Stimulated activated CD4-positive, alpha-beta T cell treated with anti-CD3 and anti-CD28 coated beads, TNF-alpha, amount 100 ng/mL, for 24 hours (primary cell): ENCODE measurements at regions not wholly inside any gene's neighbourhood (a gene's known extent, or its start where the extent isn't known, plus 50 kb on each side); places are given as distances from the start of the nearest gene placed in this dataset.

Source experiments
- DNase-seq, 3 experiments: peaks; one replicate each; pipeline ENCODE4 v3.0.0-alpha.2; 2020; ENCODE audit warnings: low read depth in 3 of 3

DNA sequence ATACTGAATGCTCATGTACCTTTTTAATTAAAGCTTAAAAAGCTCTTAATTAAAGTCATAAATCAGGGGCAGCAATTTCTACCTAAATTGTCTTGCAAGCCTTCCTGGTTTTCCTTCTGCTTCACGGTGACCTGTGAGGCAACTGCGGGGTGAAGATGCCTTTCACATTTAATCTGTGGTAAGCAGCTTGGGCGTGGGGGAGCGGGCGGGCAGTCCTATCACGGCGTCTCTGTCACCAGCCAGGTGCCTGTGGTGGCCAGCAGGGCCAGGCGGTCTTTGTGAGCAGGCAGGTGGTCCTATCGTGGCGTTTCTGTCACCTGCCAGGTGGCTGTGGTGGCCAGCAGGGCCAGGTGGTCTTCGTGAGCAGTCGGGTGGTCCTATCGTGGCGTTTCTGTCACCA, 269.2 kb upstream of the PPP2R2D start:
- no peak for DNase-seq

GRCh38 chr10:131635564-131636015, 265.2 kb upstream of the PPP2R2D start:
- no peak for DNase-seq

- no peak for DNase-seq
Observed at GRCh38 chr10:131636116-131636515, 264.7 kb upstream of the PPP2R2D start.

GRCh38 chr10:131636841-131637724, 263.7 kb upstream of the PPP2R2D start:
- DNase-seq: no peak

DNA sequence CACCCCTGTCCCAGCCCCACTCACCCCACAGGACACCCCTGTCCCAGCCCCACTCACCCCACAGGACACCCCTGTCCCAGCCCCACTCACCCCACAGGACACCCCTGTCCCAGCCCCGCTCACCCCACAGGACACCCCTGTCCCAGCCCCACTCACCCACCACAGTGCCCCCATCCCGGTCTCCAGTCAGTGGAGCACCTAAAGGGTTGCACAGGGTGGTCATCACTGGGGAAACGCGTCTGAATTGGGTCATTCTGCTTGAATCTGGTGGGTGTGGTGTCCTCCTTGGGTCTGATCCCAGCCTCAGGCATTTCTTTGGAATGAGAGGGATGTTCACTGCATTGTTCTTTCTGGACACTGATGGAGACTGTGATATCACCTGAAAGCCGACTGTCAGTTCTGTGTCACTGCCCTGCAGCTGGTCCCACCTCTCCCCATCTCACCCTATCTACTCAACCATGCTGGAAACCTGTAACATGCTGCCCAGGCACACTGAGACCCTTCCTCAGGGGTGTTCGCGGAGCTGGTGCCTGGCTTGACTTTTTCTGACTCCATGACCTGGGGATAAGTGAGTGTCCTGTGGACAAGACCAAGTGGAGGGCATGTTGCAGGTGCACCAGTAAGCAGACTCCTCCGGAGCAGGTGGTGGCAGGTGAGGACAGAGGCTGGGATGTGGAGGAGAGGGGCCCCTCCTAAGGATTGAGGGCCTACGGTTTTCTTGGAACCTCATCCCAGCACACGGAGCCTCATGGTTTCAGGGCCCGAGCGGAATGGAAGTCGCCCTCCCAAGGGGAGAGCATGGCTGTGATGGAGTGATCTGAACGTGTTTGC, 262.5 kb upstream of the PPP2R2D start:
- DNase-seq: no peak

- DNase-seq: no peak
Observed at GRCh38 chr10:131638880-131639278, 261.9 kb upstream of the PPP2R2D start.

DNA sequence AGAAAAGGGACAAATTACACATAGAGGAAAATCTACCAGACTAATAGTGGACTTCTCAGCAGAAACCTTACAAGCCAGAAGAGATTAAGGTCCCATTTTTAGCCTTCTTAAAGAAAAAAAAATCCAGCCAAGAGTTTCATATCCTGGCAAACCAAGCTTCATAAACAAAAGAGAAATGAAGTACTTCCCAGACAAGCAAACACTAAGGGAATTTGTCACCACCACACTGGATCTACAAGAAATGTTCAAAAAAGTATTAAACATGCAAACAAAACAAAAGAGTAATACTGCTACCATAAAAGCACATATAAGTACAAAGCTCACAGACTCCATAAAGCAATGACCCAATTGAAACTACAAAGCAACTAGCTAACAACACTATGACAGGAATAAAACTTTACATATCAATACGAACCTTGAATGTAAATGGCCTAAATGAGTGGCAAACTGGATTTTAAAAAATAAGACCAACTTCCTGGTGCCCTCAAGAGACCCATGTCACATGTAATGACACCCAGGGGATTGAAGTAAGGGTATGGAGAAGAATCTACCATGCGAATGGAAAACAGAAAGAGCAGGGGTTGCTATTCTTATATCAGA, 260.7 kb upstream of the PPP2R2D start:
- DNase-seq: no peak

DNA sequence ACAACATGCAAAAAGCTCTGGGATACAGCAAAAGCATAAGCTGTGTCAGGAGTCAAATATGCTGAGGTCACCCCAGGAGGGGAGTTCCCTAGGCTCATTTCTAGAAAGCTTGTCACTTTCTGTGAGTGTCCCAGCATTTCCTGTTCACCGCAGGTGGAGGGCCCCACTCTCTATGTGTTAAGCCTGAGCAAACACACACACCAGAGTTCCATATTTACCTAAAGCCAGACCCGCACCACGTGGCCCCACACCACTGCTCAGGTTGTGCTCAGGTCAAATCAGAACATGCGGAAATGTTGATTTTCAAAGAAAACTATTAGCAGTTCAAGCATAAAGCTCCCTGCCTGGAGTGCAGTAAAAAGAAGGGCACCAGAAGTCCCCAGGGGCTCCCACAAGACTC, 259.6 kb upstream of the PPP2R2D start:
- DNase-seq: peak in 1 of 3 experiments; percentile 11

DNA sequence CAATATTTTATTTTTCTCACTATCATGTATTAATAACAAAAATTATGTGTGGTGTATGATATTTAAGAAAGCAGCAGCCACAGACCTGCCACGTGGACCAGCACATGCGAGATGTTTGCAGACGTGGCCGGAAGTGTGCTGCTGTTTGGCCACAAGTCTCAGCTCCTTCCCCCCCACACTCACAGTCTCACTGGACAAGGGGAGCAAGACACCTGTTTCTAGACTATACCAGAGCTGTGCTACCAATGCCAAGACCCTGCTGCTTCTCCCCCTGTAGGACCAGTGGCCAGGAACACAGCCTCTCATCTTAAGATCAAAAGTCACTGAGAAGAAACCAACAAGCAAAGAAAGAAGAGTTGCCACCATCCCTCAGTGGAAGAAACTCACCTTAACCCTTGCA, 258.9 kb upstream of the PPP2R2D start:
- DNase-seq: no peak

DNA sequence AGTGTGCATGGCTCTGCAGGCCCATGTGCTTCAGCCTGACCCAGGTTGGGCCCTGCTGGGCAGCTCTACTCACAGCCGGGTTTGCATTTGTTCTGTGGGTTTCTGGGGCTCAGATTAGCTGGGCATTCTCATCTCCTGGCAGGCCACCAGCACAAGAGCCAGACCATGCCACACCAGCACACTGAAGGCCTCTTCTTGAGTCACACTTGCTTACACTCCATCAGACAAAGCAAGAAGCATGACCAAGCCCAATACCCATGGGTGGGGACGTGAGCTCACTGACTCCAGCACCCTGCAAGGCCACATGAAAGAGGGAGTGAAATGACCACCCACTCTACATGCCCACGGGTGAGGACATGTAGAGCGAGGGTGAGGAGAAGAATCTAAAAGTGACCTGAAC, 257.8 kb upstream of the PPP2R2D start:
- DNase-seq: no peak

GRCh38 chr10:131644289-131644688, 256.5 kb upstream of the PPP2R2D start:
- DNase-seq: no peak

DNA sequence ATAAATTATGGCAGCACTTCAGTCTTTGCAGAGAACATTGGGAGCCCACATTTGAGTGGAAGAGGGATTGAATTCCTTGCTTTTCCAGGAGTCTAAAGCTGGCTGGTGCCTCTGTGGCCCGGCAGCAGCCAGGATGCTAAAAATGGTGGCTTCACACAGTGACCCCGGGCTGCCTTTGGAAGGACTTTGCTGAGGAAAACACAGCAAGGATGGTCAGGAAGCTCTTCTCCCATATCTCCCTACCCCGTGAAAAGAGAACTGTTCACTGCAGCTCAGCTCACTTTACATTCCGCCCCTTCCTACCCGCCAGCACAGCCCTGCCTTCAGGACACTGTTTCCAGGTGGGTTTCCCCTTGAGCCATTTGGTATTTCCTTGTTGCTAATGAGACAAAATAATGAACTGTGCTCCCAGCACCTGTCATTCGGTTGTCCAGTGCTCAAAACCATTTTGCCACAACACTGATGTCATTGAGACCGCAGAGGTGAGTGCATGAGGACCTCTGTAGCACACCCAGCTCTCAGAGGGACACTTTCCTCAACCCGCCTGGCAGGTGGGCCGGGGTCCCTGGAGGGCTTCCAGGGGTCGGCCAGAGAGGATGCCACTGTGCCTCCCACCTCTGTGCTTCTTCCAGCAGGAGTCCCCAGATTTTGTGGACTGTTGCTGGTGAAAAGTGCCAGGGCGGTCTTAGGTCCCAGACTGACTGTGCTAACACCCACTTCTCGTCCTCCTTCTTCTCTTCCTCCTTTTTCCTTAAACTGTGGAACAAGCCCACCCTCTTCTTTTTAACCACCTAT, 255.7 kb upstream of the PPP2R2D start:
- DNase-seq: no peak

DNA sequence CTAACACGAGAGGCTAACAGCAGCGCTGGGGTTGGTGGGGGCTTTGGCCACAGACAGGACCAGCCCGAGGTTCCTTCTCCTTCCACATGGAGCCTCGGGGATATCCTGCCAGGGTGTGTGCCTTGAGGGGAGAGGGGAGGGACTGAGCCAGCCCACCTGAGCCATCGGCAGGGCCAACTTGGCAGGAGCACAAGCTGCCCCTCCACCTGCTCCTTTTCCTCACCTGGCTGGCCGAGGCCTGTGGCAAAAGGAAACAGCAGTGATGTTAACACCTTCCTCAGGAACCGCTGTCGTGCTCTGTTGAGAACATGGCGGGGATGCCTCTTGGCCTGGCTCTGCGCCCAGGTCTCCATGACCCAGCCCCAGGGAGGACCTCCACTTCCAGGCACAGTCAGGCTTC, 255.1 kb upstream of the PPP2R2D start:
- no peak for DNase-seq

DNA sequence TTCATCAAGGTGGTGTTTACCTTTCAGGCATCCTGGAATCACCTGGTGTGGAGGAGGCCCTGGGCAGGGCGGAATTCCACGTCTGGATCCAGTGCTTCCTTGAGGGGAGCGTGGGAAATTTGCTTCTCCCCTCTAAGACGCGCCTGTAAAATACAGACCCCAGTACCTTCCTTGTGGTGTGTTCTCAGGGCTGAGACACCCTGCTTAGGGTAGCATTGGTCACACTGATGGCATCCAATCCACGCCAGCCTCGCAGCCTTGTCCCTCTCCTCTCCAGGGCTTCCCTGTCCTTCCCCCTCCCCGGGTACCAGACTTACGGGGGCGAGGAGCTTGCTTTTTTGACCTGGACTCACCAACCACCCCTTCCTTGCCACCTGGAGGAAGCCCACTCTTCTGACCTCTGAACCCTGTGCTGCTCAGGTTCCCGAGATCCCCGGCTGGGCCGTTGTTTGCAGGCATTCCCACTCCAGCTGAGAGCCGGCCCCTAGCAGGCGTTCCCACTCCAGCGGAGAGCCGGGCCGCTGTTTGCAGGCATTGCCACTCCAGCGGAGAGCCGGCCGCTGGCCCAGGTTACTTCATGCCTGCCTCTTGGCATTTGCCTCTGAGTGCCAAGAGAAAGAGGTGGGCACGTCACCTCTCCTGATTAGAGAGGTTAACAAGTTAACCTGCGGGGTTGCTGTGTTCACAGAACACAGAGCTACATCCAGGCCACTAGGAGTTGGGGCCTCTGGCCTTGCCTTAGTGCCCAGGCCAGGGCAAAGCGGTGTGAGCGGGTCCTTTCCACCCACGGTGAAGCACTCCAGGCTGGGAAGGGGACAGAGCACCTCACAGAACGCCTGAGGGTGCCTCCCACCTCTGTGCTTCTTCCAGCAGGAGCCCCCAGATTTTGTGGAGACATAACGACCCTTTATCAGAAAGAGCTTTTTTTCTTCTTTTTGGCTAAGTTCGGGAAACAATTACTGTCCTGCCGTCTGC, 254.0 kb upstream of the PPP2R2D start:
- no peak for DNase-seq

GRCh38 chr10:131647789-131648188, 253.0 kb upstream of the PPP2R2D start:
- DNase-seq: no peak

GRCh38 chr10:131648386-131649020, 252.3 kb upstream of the PPP2R2D start:
- DNase-seq: no peak

GRCh38 chr10:131649617-131650016, 251.2 kb upstream of the PPP2R2D start:
- no peak for DNase-seq

DNA sequence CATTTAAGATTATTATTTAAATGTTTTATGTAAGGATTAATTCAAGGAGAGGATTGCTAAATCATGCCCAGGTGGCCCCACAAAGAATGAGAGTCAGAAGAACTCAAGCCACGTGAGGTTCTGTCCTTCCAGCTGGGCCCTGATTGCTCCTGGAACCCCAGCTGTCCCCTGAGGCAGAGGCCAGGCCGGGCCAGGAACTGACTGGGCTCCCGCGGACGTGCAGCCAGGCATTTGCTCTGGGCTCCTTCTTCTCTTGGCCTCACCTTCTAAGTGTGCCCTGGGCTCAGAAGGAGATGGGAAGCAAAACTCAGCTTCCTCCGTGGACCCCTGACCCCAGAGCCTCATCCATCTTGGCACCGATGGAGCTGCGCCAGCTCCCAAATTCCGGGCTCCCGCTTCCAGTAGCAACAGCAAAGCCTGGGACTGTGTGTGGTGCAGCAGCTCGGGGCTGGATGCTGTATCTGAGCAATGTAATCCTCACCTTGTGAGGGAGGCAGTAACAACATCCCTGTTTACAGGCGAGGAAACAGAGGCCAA, 250.6 kb upstream of the PPP2R2D start:
- no peak for DNase-seq
